ENCODE measurements at regions not wholly inside any gene's neighbourhood (a gene's known extent, or its start where the extent isn't known, plus 50 kb on each side); places are given as distances from the start of the nearest gene placed in this dataset.

DNA sequence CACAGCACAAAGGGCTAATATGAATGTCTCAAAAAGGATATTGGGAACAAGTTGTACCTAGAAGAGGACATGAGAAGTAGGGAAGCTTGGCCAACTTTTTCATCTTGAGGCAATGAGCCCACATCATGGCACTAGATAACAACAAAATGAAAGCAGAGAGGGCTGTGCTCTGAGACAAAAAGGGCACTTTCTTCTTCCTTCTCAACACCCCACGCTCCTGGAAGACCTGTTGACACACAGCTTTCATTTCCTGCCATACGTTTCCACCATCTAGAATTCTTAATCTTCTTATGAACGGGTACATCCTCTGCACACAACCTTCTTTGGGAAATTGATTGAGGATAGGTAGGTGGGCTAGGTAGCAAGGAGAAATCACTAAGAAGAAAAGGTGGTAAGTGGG is 187.8 kb upstream of the STXBP5 start:
- TF ChIP-seq POLR2A (IDR thresholded peaks at IDR 0.05; ENCODE audit: low read depth, low read length) (no peak), TAF1 (IDR thresholded peaks at IDR 0.05; ENCODE audit: borderline replicate concordance, low read depth, low read length) (no peak), POLR2AphosphoS5 (IDR thresholded peaks at IDR 0.05; ENCODE audit: low read depth, low read length) (no peak)

Data from GM12892 (cell line).